GM12878 (cell line): ENCODE measurements at regions not wholly inside any gene's neighbourhood (a gene's known extent, or its start where the extent isn't known, plus 50 kb on each side); places are given as distances from the start of the nearest gene placed in this dataset.

Source experiments
- ATAC-seq: fragments of 200-7000 bp; cut with Tn5 transposase; 3 replicates; pipeline ENCODE4 v1.9.1; 2020; ENCODE audit warnings: mild to moderate bottlenecking, moderate library complexity
- BruUV-seq: library from RNA; stranded (reverse); fragments of 400-500 nt; replicated peaks from 2 replicates; lab custom pipeline; 2021; lab: Mats Ljungman, UMichigan
- CTCF ChIA-PET: fragments of 300-600 bp; sonication (Branson Sonifier 250); formaldehyde crosslinking; extraction: SDS; loops from one replicate; lab custom pipeline; 2021; ENCODE audit warnings: inconsistent platforms; lab: Yijun Ruan, JAX
- POLR2A ChIA-PET: fragments of 350-600 bp; formaldehyde crosslinking; extraction: SDS; loops from one replicate; lab custom pipeline; 2021; ENCODE audit warnings: inconsistent platforms; lab: Charles Lee
- RAD21 ChIA-PET: fragments of 300-600 bp; sonication (Branson Sonifier 250); formaldehyde crosslinking; loops from one replicate; lab custom pipeline; 2023; ENCODE audit warnings: antibody characterized with exemption; ENCODE audit not compliant: unreplicated experiment; lab: Charles Lee
- SMC1A ChIA-PET: fragments of 300-600 bp; sonication (Branson Sonifier 250); formaldehyde crosslinking; loops from one replicate; lab custom pipeline; 2023; ENCODE audit not compliant: unreplicated experiment, uncharacterized antibody; lab: Charles Lee
- DNase-seq: peaks from one replicate; pipeline ENCODE4 v3.0.0-alpha.2; 2011; ENCODE audit warnings: low read depth, low spot score
- FAIRE-seq: peaks from 3 replicates; lab custom pipeline; 2011; peaks lifted over from hg19 to GRCh38; lab: Jason Lieb, UNC
- H2AFZ ChIP-seq: 2 replicates; pipeline ENCODE4 v1.6.0; 2011; ENCODE audit warnings: low read depth, low read length, control low read depth; ENCODE audit not compliant: control insufficient read depth
- H3K27ac ChIP-seq: 2 replicates; pipeline ENCODE4 v1.5.1; 2011; ENCODE audit warnings: control low read depth; ENCODE audit not compliant: control insufficient read depth, insufficient read depth
- H3K27me3 ChIP-seq, 2 experiments: replicated peaks in 1 of 2; 2 replicates each; pipeline versions ENCODE4 v1.6.0 to v1.6.1; 2011; ENCODE audit warnings: low read length in 1 of 2; ENCODE audit not compliant: control insufficient read depth in 2 of 2, insufficient read depth in 2 of 2
- H3K36me3 ChIP-seq, 2 experiments: 2 replicates each; pipeline ENCODE4 v1.5.1; 2011; ENCODE audit warnings: low read length in 1 of 2; ENCODE audit not compliant: control insufficient read depth in 2 of 2, insufficient read depth in 2 of 2
- H3K4me1 ChIP-seq: 2 replicates; pipeline ENCODE4 v1.6.1; 2011; ENCODE audit warnings: mild to moderate bottlenecking, low read length, moderate library complexity, mixed read lengths; ENCODE audit not compliant: control insufficient read depth, insufficient read depth
- H3K4me2 ChIP-seq: 2 replicates; pipeline ENCODE4 v1.6.0; 2011; ENCODE audit warnings: control low read depth; ENCODE audit not compliant: control insufficient read depth, insufficient read depth
- H3K4me3 ChIP-seq: fragments of 200-600 bp; sonication (generic); 2 replicates; pipeline ENCODE4 v1.5.1; 2016
- H3K79me2 ChIP-seq: 2 replicates; pipeline ENCODE4 v1.6.0; 2011; ENCODE audit warnings: low read length; ENCODE audit not compliant: control insufficient read depth, insufficient read depth
- H3K9ac ChIP-seq: 2 replicates; pipeline ENCODE4 v1.8.0; 2011; ENCODE audit warnings: low read length, control low read depth, mixed read lengths; ENCODE audit not compliant: control insufficient read depth, insufficient read depth
- H3K9me3 ChIP-seq: replicated peaks from 3 replicates; pipeline ENCODE4 v1.5.1; 2011; ENCODE audit warnings: mild to moderate bottlenecking, low read length; ENCODE audit not compliant: control insufficient read depth, insufficient read depth
- H4K20me1 ChIP-seq: 2 replicates; pipeline ENCODE4 v1.6.0; 2011; ENCODE audit not compliant: control insufficient read depth, insufficient read depth
- ZBTB40 ChIP-seq: fragments of 450-650 bp; IDR thresholded peaks from 2 replicates; pipeline ENCODE4 v1.6.1; 2016; ENCODE audit warnings: mild to moderate bottlenecking, moderate library complexity, borderline replicate concordance
- WGBS: methylation state at CpG from one replicate; pipeline ENCODE4 v1.1.6; 2016; ENCODE audit warnings: low lambda C conversion rate; ENCODE audit not compliant: insufficient replicate concordance, insufficient coverage; ENCODE audit errors: missing lambda C conversion rate; 5-methylcytosine and 5-hydroxymethylcytosine counted together
- in situ Hi-C: fragments of 300-500 bp; cut with MboI; formaldehyde crosslinking; loops from 9 replicates; pipeline ENCODE4 v1.14.3; 2018; ENCODE audit warnings: mixed read lengths
- intact Hi-C: fragments of 100-400 bp; cut with micrococcal nuclease; formaldehyde crosslinking; loops from one replicate; pipeline ENCODE4 v1.14.2; 2022; ENCODE audit not compliant: unreplicated experiment
- TF ChIP-seq, protein P1 (sequence below): IDR thresholded peaks from 2 replicates; pipeline ENCODE4 v1.6.1; 2012; ENCODE audit warnings: low read length, inconsistent platforms

GRCh38 chr6:164005004-164005711 is 590.6 kb downstream of the QKI start:
- Histone ChIP-seq H3K27ac (no peak overlapping the region), H3K4me3 (no peak overlapping the region), H3K27me3 (no peaks in the 10 kb centered on the region), H3K79me2 (no peaks in the 10 kb centered on the region), H3K4me1 (no peaks in the 10 kb centered on the region), H3K36me3 (no peaks in the 10 kb centered on the region), H2AFZ (no peak overlapping the region), H4K20me1 (no peaks in the 10 kb centered on the region), H3K4me2 (no peak overlapping the region), H3K9ac (no peak overlapping the region), H3K9me3 (no peaks in the 10 kb centered on the region)
- ChIA-PET CTCF (no interaction called here), POLR2A (no interaction called here), RAD21 (no interaction called here), SMC1A (no interaction called here)
- TF ChIP-seq, protein P1, sequence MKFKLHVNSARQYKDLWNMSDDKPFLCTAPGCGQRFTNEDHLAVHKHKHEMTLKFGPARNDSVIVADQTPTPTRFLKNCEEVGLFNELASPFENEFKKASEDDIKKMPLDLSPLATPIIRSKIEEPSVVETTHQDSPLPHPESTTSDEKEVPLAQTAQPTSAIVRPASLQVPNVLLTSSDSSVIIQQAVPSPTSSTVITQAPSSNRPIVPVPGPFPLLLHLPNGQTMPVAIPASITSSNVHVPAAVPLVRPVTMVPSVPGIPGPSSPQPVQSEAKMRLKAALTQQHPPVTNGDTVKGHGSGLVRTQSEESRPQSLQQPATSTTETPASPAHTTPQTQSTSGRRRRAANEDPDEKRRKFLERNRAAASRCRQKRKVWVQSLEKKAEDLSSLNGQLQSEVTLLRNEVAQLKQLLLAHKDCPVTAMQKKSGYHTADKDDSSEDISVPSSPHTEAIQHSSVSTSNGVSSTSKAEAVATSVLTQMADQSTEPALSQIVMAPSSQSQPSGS: no peak
- no peak for TF ChIP-seq ZBTB40
- in situ Hi-C loops: no loop called here
- no peak for FAIRE-seq
- intact Hi-C loops: no loop called here
- no peak for DNase-seq
- BruUV-seq: no TSS peak
- WGBS: 13% methylated on average over 4 of the region's 4 CpGs
- no peak for ATAC-seq
